Thyroid gland (tissue), 4 donors: ENCODE measurements at regions not wholly inside any gene's neighbourhood (a gene's known extent, or its start where the extent isn't known, plus 50 kb on each side); places are given as distances from the start of the nearest gene placed in this dataset.

Experiments used
- POLR2A ChIP-seq, 2 donors: fragments of 450-650 bp; IDR thresholded peaks; one replicate each; pipeline ENCODE4 v1.6.1; 2017; ENCODE audit warnings: antibody characterized with exemption in 2 of 2, mild to moderate bottlenecking in 2 of 2, moderate library complexity in 1 of 2
- TF ChIP-seq, protein P1 (sequence below), 6 experiments: fragments of 200-600 bp in 3 of 6; fragments of 450-650 bp in 3 of 6; sonication (generic) in 3 of 6; IDR thresholded peaks; one replicate each; pipeline ENCODE4 v1.5.1; 2016 to 2019; ENCODE audit warnings: antibody characterized with exemption in 6 of 6, mild to moderate bottlenecking in 2 of 6, inconsistent platforms in 1 of 6, moderate library complexity in 1 of 6

GRCh38 chr3:18828637-18829036 lies 319.7 kb upstream of the KCNH8 start:
- TF ChIP-seq POLR2A (IDR thresholded peaks at IDR 0.05), result no peak
- TF ChIP-seq, protein P1, sequence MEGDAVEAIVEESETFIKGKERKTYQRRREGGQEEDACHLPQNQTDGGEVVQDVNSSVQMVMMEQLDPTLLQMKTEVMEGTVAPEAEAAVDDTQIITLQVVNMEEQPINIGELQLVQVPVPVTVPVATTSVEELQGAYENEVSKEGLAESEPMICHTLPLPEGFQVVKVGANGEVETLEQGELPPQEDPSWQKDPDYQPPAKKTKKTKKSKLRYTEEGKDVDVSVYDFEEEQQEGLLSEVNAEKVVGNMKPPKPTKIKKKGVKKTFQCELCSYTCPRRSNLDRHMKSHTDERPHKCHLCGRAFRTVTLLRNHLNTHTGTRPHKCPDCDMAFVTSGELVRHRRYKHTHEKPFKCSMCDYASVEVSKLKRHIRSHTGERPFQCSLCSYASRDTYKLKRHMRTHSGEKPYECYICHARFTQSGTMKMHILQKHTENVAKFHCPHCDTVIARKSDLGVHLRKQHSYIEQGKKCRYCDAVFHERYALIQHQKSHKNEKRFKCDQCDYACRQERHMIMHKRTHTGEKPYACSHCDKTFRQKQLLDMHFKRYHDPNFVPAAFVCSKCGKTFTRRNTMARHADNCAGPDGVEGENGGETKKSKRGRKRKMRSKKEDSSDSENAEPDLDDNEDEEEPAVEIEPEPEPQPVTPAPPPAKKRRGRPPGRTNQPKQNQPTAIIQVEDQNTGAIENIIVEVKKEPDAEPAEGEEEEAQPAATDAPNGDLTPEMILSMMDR (IDR thresholded peaks at IDR 0.05), result no peak
